OCI-LY7 (cell line): ENCODE measurements at regions not wholly inside any gene's neighbourhood (a gene's known extent, or its start where the extent isn't known, plus 50 kb on each side); places are given as distances from the start of the nearest gene placed in this dataset.

Experiments
- BruUV-seq: library from RNA; stranded (reverse); fragments of 400-500 nt; replicated peaks from 2 replicates; lab custom pipeline; 2021; lab: Mats Ljungman, UMichigan
- CTCF ChIA-PET: fragments of 300-600 bp; sonication (Branson Sonifier 250); formaldehyde crosslinking; loops from one replicate; lab custom pipeline; 2022; ENCODE audit warnings: antibody characterized with exemption; ENCODE audit not compliant: unreplicated experiment; lab: Charles Lee
- POLR2A ChIA-PET: fragments of 300-600 bp; sonication (Branson Sonifier 250); formaldehyde crosslinking; loops from one replicate; lab custom pipeline; 2022; ENCODE audit warnings: antibody characterized with exemption; lab: Charles Lee
- DNase-seq: peaks from one replicate; pipeline ENCODE4 v3.0.0-alpha.2; 2015; ENCODE audit warnings: low spot score
- H2AFZ ChIP-seq: fragments of 200-600 bp; sonication (generic), shearing (Covaris generic); 2 replicates; pipeline ENCODE4 v1.6.1; 2014; ENCODE audit warnings: mild to moderate bottlenecking, antibody characterized with exemption, low read length, moderate library complexity
- H3K27ac ChIP-seq: fragments of 200-600 bp; sonication (generic); 2 replicates; pipeline ENCODE4 v1.5.1; 2014; ENCODE audit warnings: mixed run types, low read depth, mild to moderate bottlenecking, moderate library complexity, low read length, inconsistent platforms; ENCODE audit not compliant: poor library complexity, severe bottlenecking
- H3K36me3 ChIP-seq: fragments of 200-600 bp; sonication (generic); 2 replicates; pipeline ENCODE4 v1.6.1; 2014; ENCODE audit warnings: mild to moderate bottlenecking, antibody characterized with exemption, low read length, moderate library complexity, mixed read lengths; ENCODE audit not compliant: insufficient read depth
- H3K4me1 ChIP-seq: fragments of 200-600 bp; sonication (generic); 2 replicates; pipeline ENCODE4 v1.5.1; 2014; ENCODE audit warnings: mild to moderate bottlenecking, low read length; ENCODE audit not compliant: insufficient read depth, poor library complexity, severe bottlenecking
- H3K4me2 ChIP-seq: fragments of 200-600 bp; sonication (generic); 2 replicates; pipeline ENCODE4 v1.6.1; 2014; ENCODE audit warnings: mild to moderate bottlenecking, low read length
- H3K4me3 ChIP-seq: fragments of 200-600 bp; sonication (generic); 2 replicates; pipeline ENCODE4 v1.5.1; 2014; ENCODE audit warnings: mild to moderate bottlenecking, low read depth, low read length; ENCODE audit not compliant: poor library complexity, severe bottlenecking
- H3K79me2 ChIP-seq: fragments of 200-600 bp; sonication (generic); 2 replicates; pipeline ENCODE4 v1.6.1; 2016; ENCODE audit warnings: low read depth, mild to moderate bottlenecking, low read length, moderate library complexity, mixed read lengths; ENCODE audit not compliant: insufficient read depth
- H3K9me2 ChIP-seq: fragments of 200-600 bp; sonication (generic); 2 replicates; pipeline ENCODE4 v1.6.1; 2016; ENCODE audit warnings: mild to moderate bottlenecking, low read length, mixed read lengths; ENCODE audit not compliant: insufficient read depth
- H3K9me3 ChIP-seq: fragments of 200-600 bp; sonication (generic); 2 replicates; pipeline ENCODE4 v1.6.1; 2014; ENCODE audit warnings: mild to moderate bottlenecking, mixed run types, low read length, mixed read lengths
- H4K20me1 ChIP-seq: fragments of 200-600 bp; sonication (generic); 2 replicates; pipeline ENCODE4 v1.6.1; 2014; ENCODE audit warnings: mild to moderate bottlenecking, antibody characterized with exemption, low read length, moderate library complexity, mixed read lengths; ENCODE audit not compliant: insufficient read depth
- EZH2phosphoT487 ChIP-seq: fragments of 200-600 bp; sonication (generic); IDR thresholded peaks from 2 replicates; pipeline ENCODE4 v1.6.1; 2018; ENCODE audit warnings: low read depth, borderline replicate concordance, mild to moderate bottlenecking, mixed run types, antibody characterized with exemption, low read length, moderate library complexity, mixed read lengths
- intact Hi-C: fragments of 100-400 bp; cut with micrococcal nuclease; formaldehyde crosslinking; loops from one replicate; pipeline ENCODE4 v1.10.0; 2022; ENCODE audit not compliant: unreplicated experiment
- TF ChIP-seq, protein P1 (sequence below): fragments of 200-600 bp; sonication (generic); conservative IDR thresholded peaks from 2 replicates; pipeline ENCODE4 v1.5.1; 2014; ENCODE audit warnings: mild to moderate bottlenecking, antibody characterized with exemption, low read length, moderate library complexity, mixed read lengths

DNA sequence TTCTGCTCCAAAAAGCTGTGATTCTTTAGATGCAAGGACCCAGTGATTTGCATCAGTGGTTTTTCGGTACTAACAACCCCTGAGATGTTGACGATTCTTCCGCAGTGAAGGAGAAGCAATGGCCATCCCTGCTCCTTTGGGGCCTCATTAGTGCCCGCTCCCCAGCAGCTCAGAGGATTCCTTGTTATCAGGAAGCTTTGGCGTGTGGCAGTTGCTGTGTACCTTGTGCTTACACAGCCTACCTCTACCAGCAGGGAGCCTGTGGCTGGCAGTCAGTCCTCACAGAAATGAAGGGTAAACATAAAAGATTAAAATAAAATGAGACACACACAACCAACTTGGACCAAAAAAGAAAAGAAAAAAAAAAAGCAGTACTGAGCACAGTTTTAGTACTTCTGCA, 55.2 kb downstream of the CNTN3 start:
- H3K36me3 ChIP-seq: no peaks in the 10 kb centered on the region
- no peak overlapping the region for H3K4me2 ChIP-seq
- no peaks in the 10 kb centered on the region for H3K79me2 ChIP-seq
- POLR2A ChIA-PET: no interaction called here
- no peak for DNase-seq
- no peaks in the 10 kb centered on the region for H3K9me3 ChIP-seq
- H3K27ac ChIP-seq: no peak overlapping the region
- no peaks in the 10 kb centered on the region for H4K20me1 ChIP-seq
- CTCF ChIA-PET: no interaction called here
- no peak overlapping the region for H2AFZ ChIP-seq
- no peaks in the 10 kb centered on the region for H3K4me1 ChIP-seq
- H3K9me2 ChIP-seq: no peaks in the 10 kb centered on the region
- BruUV-seq: no TSS peak
- no peak overlapping the region for H3K4me3 ChIP-seq
- no peak for TF ChIP-seq EZH2phosphoT487
- intact Hi-C loops: no loop called here

DNA sequence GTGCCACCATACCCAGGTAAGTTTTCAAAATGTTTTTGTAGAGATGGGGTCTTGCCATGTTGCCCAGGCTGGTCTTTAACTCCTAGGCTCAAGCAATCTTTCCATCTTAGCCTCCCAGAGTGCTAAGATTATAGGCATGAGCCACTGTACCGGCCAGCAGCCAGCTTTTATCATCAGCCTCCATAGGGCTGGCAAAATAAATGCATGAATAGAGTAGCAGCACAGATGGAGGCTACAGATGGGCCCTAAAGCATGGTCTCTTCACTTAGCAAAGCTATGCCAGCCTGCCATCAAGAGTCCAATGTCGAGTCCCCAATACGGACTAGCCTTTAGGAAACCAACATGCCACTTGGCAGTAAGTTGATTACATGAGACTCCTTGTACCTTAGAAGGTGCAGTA, 63.8 kb downstream of the CNTN3 start:
- H3K9me2 ChIP-seq: no peaks in the 10 kb centered on the region
- no peaks in the 10 kb centered on the region for H3K9me3 ChIP-seq
- no peaks in the 10 kb centered on the region for H3K36me3 ChIP-seq
- H3K27ac ChIP-seq: no peak overlapping the region
- intact Hi-C loops: no loop called here
- CTCF ChIA-PET: no interaction called here
- no peak overlapping the region for H2AFZ ChIP-seq
- H3K4me3 ChIP-seq: no peak overlapping the region
- no peak overlapping the region for H3K4me2 ChIP-seq
- H3K4me1 ChIP-seq: no peaks in the 10 kb centered on the region
- POLR2A ChIA-PET: no interaction called here
- TF ChIP-seq EZH2phosphoT487: no peak
- TF ChIP-seq, protein P1, sequence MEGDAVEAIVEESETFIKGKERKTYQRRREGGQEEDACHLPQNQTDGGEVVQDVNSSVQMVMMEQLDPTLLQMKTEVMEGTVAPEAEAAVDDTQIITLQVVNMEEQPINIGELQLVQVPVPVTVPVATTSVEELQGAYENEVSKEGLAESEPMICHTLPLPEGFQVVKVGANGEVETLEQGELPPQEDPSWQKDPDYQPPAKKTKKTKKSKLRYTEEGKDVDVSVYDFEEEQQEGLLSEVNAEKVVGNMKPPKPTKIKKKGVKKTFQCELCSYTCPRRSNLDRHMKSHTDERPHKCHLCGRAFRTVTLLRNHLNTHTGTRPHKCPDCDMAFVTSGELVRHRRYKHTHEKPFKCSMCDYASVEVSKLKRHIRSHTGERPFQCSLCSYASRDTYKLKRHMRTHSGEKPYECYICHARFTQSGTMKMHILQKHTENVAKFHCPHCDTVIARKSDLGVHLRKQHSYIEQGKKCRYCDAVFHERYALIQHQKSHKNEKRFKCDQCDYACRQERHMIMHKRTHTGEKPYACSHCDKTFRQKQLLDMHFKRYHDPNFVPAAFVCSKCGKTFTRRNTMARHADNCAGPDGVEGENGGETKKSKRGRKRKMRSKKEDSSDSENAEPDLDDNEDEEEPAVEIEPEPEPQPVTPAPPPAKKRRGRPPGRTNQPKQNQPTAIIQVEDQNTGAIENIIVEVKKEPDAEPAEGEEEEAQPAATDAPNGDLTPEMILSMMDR: no peak
- DNase-seq: no peak
- no peaks in the 10 kb centered on the region for H3K79me2 ChIP-seq
- H4K20me1 ChIP-seq: no peaks in the 10 kb centered on the region
- no TSS peak for BruUV-seq

DNA sequence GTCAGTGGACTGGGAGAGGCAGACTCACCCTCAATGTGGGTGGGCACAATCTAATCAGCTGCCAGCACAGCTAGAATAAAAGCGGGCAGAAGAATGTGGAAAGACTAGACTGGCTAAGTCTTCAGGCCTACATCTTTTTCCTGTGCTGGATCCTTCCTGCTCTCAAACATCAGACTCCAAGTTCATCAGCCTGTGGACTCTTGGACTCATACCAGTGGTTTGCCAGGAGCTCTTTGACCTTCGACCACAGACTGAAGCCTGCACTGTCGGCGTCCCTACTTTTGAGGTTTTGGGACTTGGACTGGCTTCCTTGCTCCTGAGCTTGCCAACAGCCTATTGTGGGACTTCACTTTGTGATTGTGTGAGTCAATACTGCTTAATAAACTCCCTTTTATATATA, 68.0 kb downstream of the CNTN3 start:
- no peak overlapping the region for H3K4me2 ChIP-seq
- CTCF ChIA-PET: no interaction called here

More for the DNA sequence above, 68.0 kb downstream of the CNTN3 start:
- BruUV-seq: no TSS peak
- no peaks in the 10 kb centered on the region for H4K20me1 ChIP-seq
- no peak overlapping the region for H2AFZ ChIP-seq
- no peaks in the 10 kb centered on the region for H3K36me3 ChIP-seq
- no peaks in the 10 kb centered on the region for H3K4me1 ChIP-seq
- POLR2A ChIA-PET: no interaction called here
- no peaks in the 10 kb centered on the region for H3K79me2 ChIP-seq
- H3K27ac ChIP-seq: no peak overlapping the region
- H3K9me2 ChIP-seq: no peaks in the 10 kb centered on the region
- H3K4me3 ChIP-seq: no peak overlapping the region
- H3K9me3 ChIP-seq: no peaks in the 10 kb centered on the region
- DNase-seq: no peak
- TF ChIP-seq, protein P1: no peak
- no peak for TF ChIP-seq EZH2phosphoT487
- intact Hi-C loops: no loop called here
